ENCODE measurements at regions not wholly inside any gene's neighbourhood (a gene's known extent, or its start where the extent isn't known, plus 50 kb on each side); places are given as distances from the start of the nearest gene placed in this dataset.

DNA sequence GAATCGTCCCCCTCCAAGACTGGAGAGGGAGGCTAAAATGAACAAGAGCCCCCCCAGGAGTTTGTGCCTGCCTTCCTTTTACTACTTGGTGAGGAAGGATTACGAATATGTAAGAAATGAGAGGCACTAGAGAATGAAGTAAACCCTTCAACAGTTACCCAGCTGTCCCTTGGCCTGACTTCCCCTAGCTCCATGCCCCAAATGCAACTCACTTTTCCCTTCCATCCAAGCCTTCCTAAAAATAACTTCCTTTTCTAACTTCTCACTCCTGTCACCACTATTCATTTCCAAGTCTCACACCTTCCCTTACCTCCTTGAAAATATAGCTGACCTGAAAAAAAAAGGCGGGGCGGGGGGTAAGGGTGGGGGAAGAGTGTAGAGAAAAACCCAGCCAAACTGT lies 96.6 kb upstream of the HNRNPU start:
- Mint-ChIP-seq H3K4me3 (ENCODE audit: low read depth) (no peak overlapping the region), H3K4me1 (ENCODE audit: low read depth) (peaks cover 13% of the 10 kb centered on the region), H3K27ac (no peak overlapping the region), H3K36me3 (ENCODE audit: insufficient read depth) (no peaks in the 10 kb centered on the region), H3K9me3 (ENCODE audit: low read depth) (no peaks in the 10 kb centered on the region), H3K27me3 (no peaks in the 10 kb centered on the region)
- no peak for DNase-seq (ENCODE audit: low spot score, unreplicated experiment)
- TF ChIP-seq, protein P1, sequence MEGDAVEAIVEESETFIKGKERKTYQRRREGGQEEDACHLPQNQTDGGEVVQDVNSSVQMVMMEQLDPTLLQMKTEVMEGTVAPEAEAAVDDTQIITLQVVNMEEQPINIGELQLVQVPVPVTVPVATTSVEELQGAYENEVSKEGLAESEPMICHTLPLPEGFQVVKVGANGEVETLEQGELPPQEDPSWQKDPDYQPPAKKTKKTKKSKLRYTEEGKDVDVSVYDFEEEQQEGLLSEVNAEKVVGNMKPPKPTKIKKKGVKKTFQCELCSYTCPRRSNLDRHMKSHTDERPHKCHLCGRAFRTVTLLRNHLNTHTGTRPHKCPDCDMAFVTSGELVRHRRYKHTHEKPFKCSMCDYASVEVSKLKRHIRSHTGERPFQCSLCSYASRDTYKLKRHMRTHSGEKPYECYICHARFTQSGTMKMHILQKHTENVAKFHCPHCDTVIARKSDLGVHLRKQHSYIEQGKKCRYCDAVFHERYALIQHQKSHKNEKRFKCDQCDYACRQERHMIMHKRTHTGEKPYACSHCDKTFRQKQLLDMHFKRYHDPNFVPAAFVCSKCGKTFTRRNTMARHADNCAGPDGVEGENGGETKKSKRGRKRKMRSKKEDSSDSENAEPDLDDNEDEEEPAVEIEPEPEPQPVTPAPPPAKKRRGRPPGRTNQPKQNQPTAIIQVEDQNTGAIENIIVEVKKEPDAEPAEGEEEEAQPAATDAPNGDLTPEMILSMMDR (IDR thresholded peaks at IDR 0.05; ENCODE audit: unreplicated experiment) = no peak

DNA sequence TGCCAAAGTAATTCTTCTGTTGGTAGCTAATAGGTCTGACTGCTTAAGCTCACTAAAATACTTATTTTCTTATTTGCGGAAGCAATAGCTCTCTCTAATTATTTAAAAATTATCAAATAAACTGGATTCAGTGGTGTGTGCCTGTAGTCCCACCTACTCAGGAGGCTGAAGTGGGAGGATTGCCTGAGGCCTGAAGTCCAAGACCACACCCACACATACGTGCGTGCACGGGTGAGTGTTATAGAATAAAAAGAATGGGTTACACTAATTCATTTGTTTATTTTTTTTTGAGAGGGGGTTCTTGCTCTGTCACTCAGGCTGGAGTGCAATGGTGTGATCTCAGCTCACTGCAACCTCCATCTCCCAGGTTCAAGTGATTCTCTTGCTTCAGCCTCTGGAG lies 94.2 kb upstream of the HNRNPU start:
- H3K4me1 Mint-ChIP-seq (ENCODE audit: low read depth) = peaks cover 2% of the 10 kb centered on the region
- TF ChIP-seq, protein P1 (IDR thresholded peaks at IDR 0.05; ENCODE audit: unreplicated experiment) = no peak
- no peaks in the 10 kb centered on the region for H3K36me3 Mint-ChIP-seq (ENCODE audit: insufficient read depth)
- no peak for DNase-seq (ENCODE audit: low spot score, unreplicated experiment)
- no peak overlapping the region for H3K4me3 Mint-ChIP-seq (ENCODE audit: low read depth)
- H3K27ac Mint-ChIP-seq = no peak overlapping the region
- H3K27me3 Mint-ChIP-seq = no peaks in the 10 kb centered on the region
- no peaks in the 10 kb centered on the region for H3K9me3 Mint-ChIP-seq (ENCODE audit: low read depth)

- Mint-ChIP-seq H3K4me1 (ENCODE audit: low read depth) (peaks cover 2% of the 10 kb centered on the region), H3K27me3 (no peaks in the 10 kb centered on the region), H3K9me3 (ENCODE audit: low read depth) (no peaks in the 10 kb centered on the region), H3K27ac (no peak overlapping the region), H3K36me3 (ENCODE audit: insufficient read depth) (no peaks in the 10 kb centered on the region), H3K4me3 (ENCODE audit: low read depth) (no peak overlapping the region)
- TF ChIP-seq, protein P1 (IDR thresholded peaks at IDR 0.05; ENCODE audit: unreplicated experiment) = no peak
- DNase-seq (ENCODE audit: low spot score, unreplicated experiment) = no peak
Measured at GRCh38 chr1:244957525-244957924, 93.2 kb upstream of the HNRNPU start.

DNA sequence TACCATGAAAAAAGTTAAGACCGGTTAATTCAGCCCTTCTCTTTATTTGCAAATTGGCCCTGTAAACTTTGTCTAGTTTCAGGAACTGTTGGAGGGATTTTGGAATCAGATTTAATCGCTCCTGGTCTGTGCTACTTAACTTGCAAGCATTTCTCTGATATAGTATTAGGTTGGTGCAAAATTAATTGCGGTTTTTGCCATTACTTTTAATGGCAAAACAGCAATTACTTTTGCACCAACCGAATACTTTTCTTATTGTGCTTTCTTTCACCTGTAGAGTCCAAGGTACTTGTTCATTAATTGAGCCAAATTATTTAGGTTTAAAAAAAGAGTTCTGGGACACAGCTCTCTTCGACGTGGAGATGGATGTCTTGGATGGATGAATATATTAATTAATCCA lies 92.8 kb upstream of the HNRNPU start:
- H3K27ac Mint-ChIP-seq = no peak overlapping the region
- no peaks in the 10 kb centered on the region for H3K27me3 Mint-ChIP-seq
- DNase-seq (ENCODE audit: low spot score, unreplicated experiment) = no peak
- TF ChIP-seq, protein P1 (IDR thresholded peaks at IDR 0.05; ENCODE audit: unreplicated experiment) = no peak
- no peaks in the 10 kb centered on the region for H3K9me3 Mint-ChIP-seq (ENCODE audit: low read depth)
- no peaks in the 10 kb centered on the region for H3K36me3 Mint-ChIP-seq (ENCODE audit: insufficient read depth)
- no peak overlapping the region for H3K4me3 Mint-ChIP-seq (ENCODE audit: low read depth)
- peaks cover 2% of the 10 kb centered on the region for H3K4me1 Mint-ChIP-seq (ENCODE audit: low read depth)

DNA sequence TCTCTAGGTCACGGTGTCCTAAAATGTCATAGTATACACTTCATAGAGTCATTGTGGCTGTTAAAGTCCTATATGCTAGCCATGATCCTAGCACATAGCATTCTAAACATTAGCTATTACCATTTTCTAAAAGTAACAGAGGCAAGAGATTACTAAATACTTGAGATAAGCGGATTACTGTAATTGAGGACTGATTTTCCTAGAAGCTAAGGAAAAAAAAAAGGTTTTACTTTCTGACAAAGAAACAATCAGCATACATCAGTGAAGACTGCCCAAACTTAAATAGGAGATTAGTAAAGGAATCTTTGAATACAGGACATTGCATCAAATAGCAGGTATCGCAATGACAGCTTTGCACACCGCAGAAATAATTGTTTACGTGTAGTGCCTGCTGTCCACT lies 91.3 kb upstream of the HNRNPU start:
- Mint-ChIP-seq H3K27ac (no peak overlapping the region), H3K27me3 (no peaks in the 10 kb centered on the region), H3K9me3 (ENCODE audit: low read depth) (no peaks in the 10 kb centered on the region), H3K36me3 (ENCODE audit: insufficient read depth) (no peaks in the 10 kb centered on the region), H3K4me3 (ENCODE audit: low read depth) (no peak overlapping the region), H3K4me1 (ENCODE audit: low read depth) (peaks cover 2% of the 10 kb centered on the region)
- TF ChIP-seq, protein P1 (IDR thresholded peaks at IDR 0.05; ENCODE audit: unreplicated experiment) = no peak
- no peak for DNase-seq (ENCODE audit: low spot score, unreplicated experiment)

All from progenitor cell of endocrine pancreas (in vitro differentiated cells).